Right ventricle myocardium superior (tissue), 1 donor: ENCODE measurements at regions not wholly inside any gene's neighbourhood (a gene's known extent, or its start where the extent isn't known, plus 50 kb on each side); places are given as distances from the start of the nearest gene placed in this dataset.

Experiments
- ATAC-seq: fragments of 200-7000 bp; cut with Tn5 transposase; one replicate; pipeline ENCODE4 v1.9.1; 2020; ENCODE audit warnings: mild to moderate bottlenecking; ENCODE audit not compliant: poor library complexity
- DNase-seq: peaks from one replicate; pipeline ENCODE4 v3.0.0-alpha.2; 2020
- intact Hi-C: fragments of 100-400 bp; cut with DNase I; formaldehyde crosslinking; loops from one replicate; pipeline ENCODE4 v1.11.2; 2022
- donor health status: DM: no; HTN: yes; CAD: no; lungs with severe emphysema.

DNA sequence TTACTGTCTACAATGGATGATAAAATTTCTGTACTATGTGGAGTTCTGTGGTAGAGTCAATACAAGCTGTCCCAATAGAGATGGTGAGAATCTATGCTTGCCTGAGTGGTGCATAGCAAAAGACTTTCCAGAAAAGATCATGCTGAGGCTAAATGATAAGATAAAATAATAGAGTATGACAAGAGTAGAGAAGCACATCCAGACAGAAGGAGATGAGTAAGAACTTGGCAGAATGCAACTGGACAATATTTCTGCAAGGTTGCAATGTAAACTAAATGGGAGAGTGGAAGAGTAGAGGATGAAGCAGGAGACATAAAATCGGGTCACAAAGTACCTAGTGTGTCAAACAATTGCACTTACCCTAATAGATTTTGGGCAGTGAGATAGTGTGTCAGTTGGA, 347.6 kb downstream of the MDFIC start:
- intact Hi-C loops = no loop called here
- no peak for ATAC-seq
- DNase-seq = no peak

DNA sequence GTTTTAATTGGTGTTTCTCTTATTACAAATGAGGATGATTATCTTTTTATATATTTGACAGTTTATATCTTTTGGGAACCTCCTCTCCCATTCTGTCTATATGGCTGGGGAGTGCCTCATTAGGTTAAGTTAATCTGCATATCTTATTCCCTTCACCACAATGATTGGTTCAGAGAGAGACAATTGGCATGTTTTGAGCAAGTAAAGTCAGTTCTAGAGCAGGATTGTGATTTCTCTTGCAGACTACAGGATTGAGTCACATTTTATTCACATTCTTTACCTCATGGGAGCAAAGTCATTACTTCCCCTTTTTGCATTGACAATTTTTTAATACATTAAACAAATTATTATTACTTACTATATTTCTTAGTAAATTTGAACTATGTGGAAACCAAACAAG, 345.6 kb downstream of the MDFIC start:
- intact Hi-C loops = no loop called here
- no peak for DNase-seq
- ATAC-seq = no peak

- no peak for ATAC-seq
- no peak for DNase-seq
- intact Hi-C loops = no loop called here
Observed at GRCh38 chr7:115260381-115260780, 338.5 kb downstream of the MDFIC start.

DNA sequence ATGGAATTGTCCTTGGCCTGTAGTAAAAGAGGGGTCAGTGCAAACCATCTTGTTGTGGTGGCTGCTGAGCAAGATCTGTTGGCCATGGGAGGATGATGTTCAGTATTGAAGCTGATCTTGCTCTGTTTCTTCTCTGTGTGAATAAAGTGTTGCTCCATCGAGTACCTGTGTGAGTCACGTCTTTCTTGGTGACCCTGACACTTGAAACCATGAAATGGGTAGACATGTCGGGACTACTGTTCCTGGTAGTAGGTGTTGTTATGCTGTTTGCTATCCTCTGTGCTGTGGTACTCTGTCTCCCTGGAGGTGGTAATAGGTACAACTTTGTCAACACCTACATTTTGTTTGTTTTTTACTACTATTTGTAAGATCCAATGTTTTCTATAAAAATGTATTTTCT, 330.6 kb downstream of the MDFIC start:
- ATAC-seq (no peak), DNase-seq (no peak)
- intact Hi-C loops = no loop called here

DNA sequence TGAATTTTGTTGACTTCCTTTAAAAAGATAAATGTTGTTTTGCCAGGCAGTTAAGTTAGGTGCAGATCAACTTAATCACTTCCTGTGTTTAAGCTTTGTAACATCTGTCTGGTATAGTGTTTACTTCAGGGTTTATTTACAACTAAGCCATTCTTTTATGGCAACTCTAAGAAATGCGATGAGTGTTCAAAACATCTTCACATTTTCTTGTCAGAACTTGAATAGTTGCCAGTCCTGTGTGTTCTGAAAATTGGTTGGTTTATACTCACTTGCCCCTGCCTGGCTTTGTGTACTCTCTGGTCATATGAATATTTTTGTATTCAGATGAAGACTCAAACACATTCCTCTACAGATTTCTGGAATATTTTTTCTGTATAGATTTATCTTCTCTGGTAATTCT, 327.2 kb downstream of the MDFIC start:
- intact Hi-C loops = no loop called here
- no peak for ATAC-seq
- no peak for DNase-seq

DNA sequence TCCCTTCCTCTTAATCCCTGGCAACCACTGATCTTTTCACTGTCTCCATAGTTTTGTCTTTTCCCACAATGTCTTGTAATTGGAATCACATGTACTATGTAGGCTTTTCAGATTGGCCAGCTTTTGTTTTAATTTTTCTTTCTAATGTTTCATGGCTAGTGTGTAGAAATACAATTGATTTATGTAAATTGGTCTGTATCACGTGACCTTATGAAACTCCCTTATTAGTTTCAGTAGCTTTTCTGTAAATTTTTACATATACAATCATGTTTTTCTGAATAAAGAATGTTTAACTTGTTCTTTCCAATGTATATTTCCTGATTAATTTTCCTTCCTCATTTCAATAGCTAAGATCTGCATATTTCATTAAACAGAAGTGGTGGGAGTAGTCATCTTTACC, 319.3 kb downstream of the MDFIC start:
- intact Hi-C loops = no loop called here
- ATAC-seq = no peak
- DNase-seq = no peak

DNA sequence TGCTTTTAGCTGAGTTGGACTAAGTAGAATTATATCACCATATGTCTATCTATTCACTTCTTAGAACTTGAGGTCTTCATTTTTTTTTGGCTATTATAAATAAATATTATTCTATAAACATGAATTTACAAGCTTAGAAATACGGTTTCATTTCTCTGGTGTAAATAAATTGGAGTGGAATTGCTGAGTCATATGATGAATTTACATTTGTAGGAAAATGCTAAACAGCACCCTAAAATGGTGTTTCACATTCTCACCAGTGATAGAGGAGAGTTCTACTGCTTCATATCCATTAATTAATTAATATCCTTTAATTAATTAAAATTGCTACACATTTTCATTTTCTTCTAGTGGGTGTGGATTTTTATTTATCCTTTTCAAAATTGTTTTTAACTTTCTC, 318.3 kb downstream of the MDFIC start:
- ATAC-seq = no peak
- intact Hi-C loops = no loop called here
- DNase-seq = no peak

DNA sequence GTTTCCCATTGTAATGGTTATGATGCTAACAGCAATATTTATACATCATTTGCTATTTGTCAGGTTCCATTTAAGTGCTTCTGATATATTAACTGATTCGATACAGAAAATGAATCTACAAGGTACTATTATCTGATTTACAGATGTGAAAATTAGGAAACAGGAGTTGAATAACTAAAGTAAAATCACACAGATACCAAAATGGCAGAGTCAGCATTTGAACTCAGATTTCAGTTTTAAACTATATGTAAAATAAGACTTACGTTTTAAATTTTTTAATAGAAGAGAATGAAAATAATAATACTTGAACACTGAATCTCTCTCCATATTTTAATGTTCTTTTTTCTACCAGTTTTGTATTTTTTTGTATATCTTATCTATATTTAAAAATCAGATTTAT, 313.2 kb downstream of the MDFIC start:
- DNase-seq (no peak), ATAC-seq (no peak)
- intact Hi-C loops = no loop called here

DNA sequence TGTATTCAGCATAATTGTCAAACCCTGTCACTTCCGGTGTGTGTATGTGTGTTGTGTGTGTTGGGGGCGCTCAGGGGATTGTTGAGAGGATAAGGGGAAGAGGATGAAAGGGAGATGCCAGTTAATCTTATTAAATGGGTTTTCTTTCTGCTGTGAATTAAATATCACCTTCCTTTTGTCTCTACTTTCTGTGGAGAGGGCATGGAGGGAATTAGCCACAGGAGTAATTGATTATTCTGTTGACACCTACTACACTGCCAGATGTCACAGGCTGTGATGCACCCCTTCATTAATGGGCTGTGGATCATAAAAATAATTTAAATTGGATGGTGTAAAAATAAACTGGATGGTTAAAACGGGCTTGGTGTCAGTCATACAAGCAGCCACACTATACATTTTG, 311.9 kb downstream of the MDFIC start:
- ATAC-seq (no peak), DNase-seq (no peak)
- intact Hi-C loops = no loop called here

GRCh38 chr7:115232041-115232440, 310.1 kb downstream of the MDFIC start:
- no peak for ATAC-seq
- intact Hi-C loops = no loop called here

DNA sequence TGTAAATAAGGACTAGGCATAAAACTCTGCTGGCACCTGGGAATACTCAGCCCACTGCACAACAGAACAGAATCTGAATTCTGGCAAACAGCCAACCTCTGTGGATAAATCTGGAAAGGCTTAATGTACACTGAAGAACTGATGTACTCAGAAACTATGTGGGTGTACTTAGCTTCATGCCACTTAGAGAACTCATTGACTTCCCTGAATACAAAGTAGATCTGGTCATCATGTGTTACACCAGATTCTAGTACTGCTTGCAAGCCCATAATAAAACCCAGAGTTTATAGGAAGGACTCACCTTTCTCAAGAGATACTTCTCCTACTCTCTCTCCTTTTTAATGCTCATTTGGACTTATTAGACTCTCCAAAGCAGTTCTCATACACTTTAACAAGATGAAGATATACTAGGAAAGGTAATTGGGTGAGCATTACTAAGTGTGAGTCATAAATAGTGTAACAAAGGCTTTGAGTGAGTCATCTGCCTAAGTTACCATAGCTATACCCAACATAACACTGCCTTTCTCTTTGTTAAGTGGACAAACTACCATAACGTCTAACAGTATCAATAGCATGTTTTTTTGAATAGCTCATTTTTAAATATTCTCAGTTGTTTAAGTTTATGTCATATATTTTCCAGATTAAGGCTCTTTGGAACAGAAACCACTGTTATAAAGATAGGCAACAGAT, 309.1 kb downstream of the MDFIC start:
- DNase-seq (no peak), ATAC-seq (no peak)
- intact Hi-C loops = no loop called here

More at GRCh38 chr7:115232041-115232440, 310.1 kb downstream of the MDFIC start:
- DNase-seq = no peak

- ATAC-seq (no peak), DNase-seq (no peak)
- intact Hi-C loops = no loop called here
Observed at GRCh38 chr7:115229401-115230105, 307.7 kb downstream of the MDFIC start.

DNA sequence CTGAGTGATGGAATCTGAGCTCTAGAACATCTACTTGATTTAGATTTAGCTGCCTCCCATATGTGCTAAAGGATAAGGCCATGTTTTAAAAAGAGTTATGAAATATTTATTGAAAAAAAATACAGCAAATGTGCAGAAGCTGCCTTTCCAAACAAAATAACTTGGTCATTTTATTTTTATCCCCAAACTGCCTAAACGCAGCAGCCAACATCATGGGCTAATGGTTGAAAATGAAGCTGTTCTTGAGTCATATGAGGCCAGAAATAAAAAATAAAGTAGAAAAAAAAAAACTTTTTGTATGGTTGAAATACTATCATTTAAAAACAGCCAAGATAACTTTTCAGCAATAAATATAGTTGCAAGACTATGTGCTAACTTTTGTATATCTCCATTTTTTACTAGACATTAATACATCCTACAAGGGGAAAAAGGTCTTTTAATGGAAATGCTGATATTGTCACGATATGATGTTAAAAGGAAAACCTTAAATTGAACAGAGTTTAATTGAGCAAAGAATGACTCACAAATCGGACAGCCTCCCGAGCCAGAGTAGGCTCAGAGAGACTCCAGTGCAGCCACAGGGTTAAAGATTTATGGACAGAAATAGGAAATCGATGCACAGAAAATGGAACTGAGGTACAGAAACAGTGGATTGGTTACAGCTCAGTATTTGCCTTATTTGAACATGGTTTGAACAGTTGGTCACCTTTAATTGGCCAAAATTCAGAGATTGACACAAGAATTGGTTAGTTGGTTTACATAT, 305.8 kb downstream of the MDFIC start:
- intact Hi-C loops = no loop called here
- DNase-seq = no peak
- ATAC-seq = no peak

DNA sequence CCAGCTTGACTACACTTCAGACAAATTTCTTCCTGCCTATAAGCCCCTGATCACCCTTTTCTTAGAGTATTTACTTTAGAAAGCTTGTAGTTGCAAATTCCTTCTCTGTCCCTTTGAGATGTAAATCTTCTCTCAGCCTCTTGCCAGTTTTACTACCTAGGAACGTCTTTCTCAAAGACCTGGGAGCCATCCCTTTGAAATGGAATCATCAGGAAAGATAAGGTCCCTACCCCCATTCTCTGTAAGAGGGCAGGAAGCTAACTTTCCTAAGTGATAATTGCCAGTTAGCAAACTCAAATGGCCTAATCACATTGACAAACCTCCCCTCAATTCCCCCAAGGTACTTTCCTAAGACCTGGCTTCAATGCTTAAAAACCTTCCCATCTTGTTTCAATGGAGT, 304.5 kb downstream of the MDFIC start:
- DNase-seq (no peak), ATAC-seq (no peak)
- intact Hi-C loops = no loop called here

- intact Hi-C loops = no loop called here
- DNase-seq (no peak), ATAC-seq (no peak)
Observed at GRCh38 chr7:115224922-115225321, 303.0 kb downstream of the MDFIC start.

- intact Hi-C loops = no loop called here
- ATAC-seq (no peak), DNase-seq (no peak)
Observed at GRCh38 chr7:115223959-115224358, 302.1 kb downstream of the MDFIC start.

DNA sequence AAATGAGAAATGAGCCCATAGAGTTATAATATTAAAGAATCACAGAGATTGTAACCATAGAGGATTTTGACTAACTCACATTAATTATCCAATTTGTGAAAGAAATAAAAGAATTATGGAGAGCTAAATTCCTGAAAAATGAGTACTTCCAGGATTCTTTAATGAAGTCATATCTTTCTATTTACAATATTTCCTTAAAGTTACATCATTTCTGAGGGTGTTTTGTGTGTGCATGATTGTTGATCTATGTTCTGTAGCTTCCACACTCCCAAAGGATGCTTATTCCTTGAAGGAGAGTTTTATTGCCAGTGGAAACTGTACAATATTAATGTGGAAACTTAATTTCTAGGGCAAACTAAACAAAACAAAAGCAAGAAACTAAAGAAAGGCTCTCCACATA, 299.6 kb downstream of the MDFIC start:
- no peak for ATAC-seq
- no peak for DNase-seq

DNA sequence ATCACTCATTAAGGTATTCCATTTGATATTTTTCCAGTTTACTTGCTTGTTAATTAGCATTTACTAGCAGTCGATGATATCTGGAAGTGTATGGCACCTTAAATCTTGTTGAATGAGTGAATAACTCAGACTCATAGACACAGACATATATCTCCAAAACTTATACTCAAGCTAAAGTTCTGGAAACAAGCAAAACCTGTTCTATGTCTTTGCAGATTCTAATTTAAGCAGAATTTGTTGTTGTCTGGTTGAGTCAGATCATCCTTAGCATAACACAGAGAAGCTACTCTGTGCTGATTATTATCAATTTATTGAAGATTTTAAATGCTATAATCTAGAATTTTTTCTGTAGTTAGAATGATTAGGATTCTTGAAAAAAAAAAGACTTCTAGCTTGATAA, 296.2 kb downstream of the MDFIC start:
- ATAC-seq (no peak), DNase-seq (no peak)
- intact Hi-C loops = loop anchor here (10.0 kb wide), 1 partner anchor 353 kb away; no protein-coding TSS in a partner anchor

More for the DNA sequence above, 299.6 kb downstream of the MDFIC start:
- intact Hi-C loops = no loop called here

DNA sequence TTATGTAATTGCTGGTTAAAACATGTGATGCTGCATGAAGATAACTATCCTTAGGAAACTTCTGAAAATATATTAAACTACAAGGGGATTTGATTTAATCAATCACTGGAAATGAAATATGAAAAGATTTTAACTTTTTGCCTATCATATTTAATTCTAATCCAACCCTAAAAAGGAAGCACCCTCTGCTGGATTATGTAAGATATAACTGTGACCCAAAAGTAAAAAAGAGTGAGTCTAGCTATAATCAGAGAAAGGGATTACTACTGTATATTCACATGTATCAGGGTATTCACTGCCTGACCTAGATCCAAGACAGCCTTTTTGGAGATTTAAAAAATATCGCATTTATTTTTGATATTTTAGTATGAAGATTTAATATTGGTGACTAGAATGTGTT, 295.5 kb downstream of the MDFIC start:
- no peak for DNase-seq
- intact Hi-C loops = loop anchor here (10.0 kb wide), 1 partner anchor 353 kb away; no protein-coding TSS in a partner anchor
- ATAC-seq = no peak

DNA sequence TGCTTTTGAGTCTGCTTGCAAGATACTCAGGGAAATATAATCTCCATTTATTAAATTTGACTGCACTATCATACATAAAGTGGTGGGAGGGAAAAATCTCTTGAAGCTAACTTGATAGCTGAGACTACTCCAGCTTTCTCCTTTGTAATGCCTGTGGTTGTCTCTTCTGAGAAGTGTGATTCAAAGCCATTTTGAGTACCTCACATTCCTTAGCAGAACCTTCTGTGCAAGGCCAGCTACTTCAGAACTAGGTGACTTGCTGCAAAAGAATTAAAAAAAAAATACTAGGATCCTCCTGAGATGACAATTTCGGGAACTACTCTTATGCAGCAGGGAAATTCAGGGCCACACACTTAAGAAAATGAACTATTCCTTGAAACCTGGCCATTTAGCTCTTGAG, 294.8 kb downstream of the MDFIC start:
- intact Hi-C loops = loop anchor here (10.0 kb wide), 1 partner anchor 352 kb away; no protein-coding TSS in a partner anchor
- no peak for DNase-seq
- ATAC-seq = no peak
